HG03066 (cell line): ENCODE measurements at regions not wholly inside any gene's neighbourhood (a gene's known extent, or its start where the extent isn't known, plus 50 kb on each side); places are given as distances from the start of the nearest gene placed in this dataset.
A peak's percentile ranks its signal among the peaks of the same experiment; 100 is the strongest.

Experiments
- ATAC-seq: cut with Tn5 transposase; IDR thresholded peaks from one replicate; pipeline ENCODE4 v1.9.1; 2021; ENCODE audit warnings: low read depth; ENCODE audit not compliant: unreplicated experiment

GRCh38 chr3:115323380-115323779 is 176.3 kb upstream of the ZBTB20 start:
- no peak for ATAC-seq

- ATAC-seq = no peak
Observed at GRCh38 chr3:115324056-115324455, 177.0 kb upstream of the ZBTB20 start.

GRCh38 chr3:115325539-115325938 is 178.5 kb upstream of the ZBTB20 start:
- no peak for ATAC-seq

- ATAC-seq = no peak
Observed at GRCh38 chr3:115330430-115330829, 183.3 kb upstream of the ZBTB20 start.

GRCh38 chr3:115332998-115333397 is 185.9 kb upstream of the ZBTB20 start:
- no peak for ATAC-seq

- no peak for ATAC-seq
Observed at GRCh38 chr3:115336836-115337235, 189.7 kb upstream of the ZBTB20 start.

- no peak for ATAC-seq
Observed at GRCh38 chr3:115340586-115340985, 193.5 kb upstream of the ZBTB20 start.

- ATAC-seq = no peak
Observed at GRCh38 chr3:115341208-115341607, 194.1 kb upstream of the ZBTB20 start.

GRCh38 chr3:115347737-115348136 is 200.6 kb upstream of the ZBTB20 start:
- no peak for ATAC-seq

- no peak for ATAC-seq
Observed at GRCh38 chr3:115348412-115348811, 201.3 kb upstream of the ZBTB20 start.

- ATAC-seq = no peak
Observed at GRCh38 chr3:115348951-115349745, 202.1 kb upstream of the ZBTB20 start.

GRCh38 chr3:115350606-115351005 is 203.5 kb upstream of the ZBTB20 start:
- ATAC-seq = no peak

- no peak for ATAC-seq
Observed at GRCh38 chr3:115351193-115351592, 204.1 kb upstream of the ZBTB20 start.

- ATAC-seq = no peak
Observed at GRCh38 chr3:115354010-115354409, 206.9 kb upstream of the ZBTB20 start.

- ATAC-seq = no peak
Observed at GRCh38 chr3:115357456-115357855, 210.4 kb upstream of the ZBTB20 start.

- ATAC-seq = peak; percentile 96
Observed at GRCh38 chr3:115359536-115359935, 212.4 kb upstream of the ZBTB20 start.

- no peak for ATAC-seq
Observed at GRCh38 chr3:115361806-115362205, 214.7 kb upstream of the ZBTB20 start.

GRCh38 chr3:115363071-115363470 is 216.0 kb upstream of the ZBTB20 start:
- ATAC-seq = no peak

- ATAC-seq = no peak
Observed at GRCh38 chr3:115369021-115369420, 221.9 kb upstream of the ZBTB20 start.

- no peak for ATAC-seq
Observed at GRCh38 chr3:115375362-115375761, 228.3 kb upstream of the ZBTB20 start.

GRCh38 chr3:115380883-115381572 is 233.9 kb upstream of the ZBTB20 start:
- ATAC-seq = no peak

GRCh38 chr3:115381573-115381912 is 234.5 kb upstream of the ZBTB20 start:
- no peak for ATAC-seq
